ENCODE measurements at regions not wholly inside any gene's neighbourhood (a gene's known extent, or its start where the extent isn't known, plus 50 kb on each side); places are given as distances from the start of the nearest gene placed in this dataset.
"Not testable (repeated sequence)": the region's sequence is repeated elsewhere in the genome, so short reads cannot be mapped to it uniquely, and the experiment has no call there.

GRCh38 chr5:163248871-163249270, 188.5 kb upstream of the CCNG1 start:
- Histone ChIP-seq H3K9ac (ENCODE audit: low read length) (no peak overlapping the region), H3K36me3 (ENCODE audit: control insufficient read depth, insufficient read depth, low read length) (no peaks in the 10 kb centered on the region), H3K4me3 (ENCODE audit: low read length) (no peak overlapping the region), H3K4me1 (ENCODE audit: control insufficient read depth, insufficient read depth, low read length) (no peaks in the 10 kb centered on the region), H3K27ac (ENCODE audit: low read depth, low read length) (no peak overlapping the region), H3K27me3 (ENCODE audit: control insufficient read depth, insufficient read depth, low read length) (no peaks in the 10 kb centered on the region)

- Histone ChIP-seq H3K27me3 (ENCODE audit: control insufficient read depth, insufficient read depth, low read length) (no peaks in the 10 kb centered on the region), H3K4me3 (ENCODE audit: low read length) (no peak overlapping the region), H3K27ac (ENCODE audit: low read depth, low read length) (no peak overlapping the region), H3K36me3 (ENCODE audit: control insufficient read depth, insufficient read depth, low read length) (no peaks in the 10 kb centered on the region), H3K4me1 (ENCODE audit: control insufficient read depth, insufficient read depth, low read length) (no peaks in the 10 kb centered on the region), H3K9ac (ENCODE audit: low read length) (no peak overlapping the region)
Measured at GRCh38 chr5:163252950-163253349, 184.4 kb upstream of the CCNG1 start.

- no peak overlapping the region for H3K4me3 ChIP-seq (ENCODE audit: low read length)
- H3K27me3 ChIP-seq (ENCODE audit: control insufficient read depth, insufficient read depth, low read length), result no peaks in the 10 kb centered on the region
- no peaks in the 10 kb centered on the region for H3K4me1 ChIP-seq (ENCODE audit: control insufficient read depth, insufficient read depth, low read length)
- no peak overlapping the region for H3K27ac ChIP-seq (ENCODE audit: low read depth, low read length)
- no peak overlapping the region for H3K9ac ChIP-seq (ENCODE audit: low read length)
- H3K36me3 ChIP-seq (ENCODE audit: control insufficient read depth, insufficient read depth, low read length), result no peaks in the 10 kb centered on the region
Measured at GRCh38 chr5:163259495-163259894, 177.9 kb upstream of the CCNG1 start.

GRCh38 chr5:163260471-163260870, 176.9 kb upstream of the CCNG1 start:
- H3K36me3 ChIP-seq (ENCODE audit: control insufficient read depth, insufficient read depth, low read length), result no peaks in the 10 kb centered on the region
- no peaks in the 10 kb centered on the region for H3K27me3 ChIP-seq (ENCODE audit: control insufficient read depth, insufficient read depth, low read length)
- no peak overlapping the region for H3K4me3 ChIP-seq (ENCODE audit: low read length)
- H3K9ac ChIP-seq (ENCODE audit: low read length), result no peak overlapping the region
- H3K4me1 ChIP-seq (ENCODE audit: control insufficient read depth, insufficient read depth, low read length), result no peaks in the 10 kb centered on the region
- no peak overlapping the region for H3K27ac ChIP-seq (ENCODE audit: low read depth, low read length)

- Histone ChIP-seq H3K36me3 (ENCODE audit: control insufficient read depth, insufficient read depth, low read length) (no peaks in the 10 kb centered on the region), H3K4me3 (ENCODE audit: low read length) (no peak overlapping the region), H3K4me1 (ENCODE audit: control insufficient read depth, insufficient read depth, low read length) (no peaks in the 10 kb centered on the region), H3K27ac (ENCODE audit: low read depth, low read length) (no peak overlapping the region), H3K27me3 (ENCODE audit: control insufficient read depth, insufficient read depth, low read length) (no peaks in the 10 kb centered on the region), H3K9ac (ENCODE audit: low read length) (no peak overlapping the region)
Measured at GRCh38 chr5:163260961-163261360, 176.4 kb upstream of the CCNG1 start.

GRCh38 chr5:163261647-163262269, 175.6 kb upstream of the CCNG1 start:
- H3K27me3 ChIP-seq (ENCODE audit: control insufficient read depth, insufficient read depth, low read length), result no peaks in the 10 kb centered on the region
- H3K4me1 ChIP-seq (ENCODE audit: control insufficient read depth, insufficient read depth, low read length), result no peaks in the 10 kb centered on the region
- H3K27ac ChIP-seq (ENCODE audit: low read depth, low read length), result no peak overlapping the region
- H3K9ac ChIP-seq (ENCODE audit: low read length), result no peak overlapping the region
- no peak overlapping the region for H3K4me3 ChIP-seq (ENCODE audit: low read length)
- no peaks in the 10 kb centered on the region for H3K36me3 ChIP-seq (ENCODE audit: control insufficient read depth, insufficient read depth, low read length)

- not testable (repeated sequence) for H3K27ac ChIP-seq (ENCODE audit: low read depth, low read length); H3K36me3 ChIP-seq (ENCODE audit: control insufficient read depth, insufficient read depth, low read length); H3K4me3 ChIP-seq (ENCODE audit: low read length)
Measured at GRCh38 chr5:163266249-163266648, 171.1 kb upstream of the CCNG1 start.

GRCh38 chr5:163269624-163270023, 167.8 kb upstream of the CCNG1 start:
- Histone ChIP-seq H3K9ac (ENCODE audit: low read length) (no peak overlapping the region), H3K27me3 (ENCODE audit: control insufficient read depth, insufficient read depth, low read length) (no peaks in the 10 kb centered on the region), H3K27ac (ENCODE audit: low read depth, low read length) (no peak overlapping the region), H3K4me1 (ENCODE audit: control insufficient read depth, insufficient read depth, low read length) (no peaks in the 10 kb centered on the region), H3K4me3 (ENCODE audit: low read length) (no peak overlapping the region), H3K36me3 (ENCODE audit: control insufficient read depth, insufficient read depth, low read length) (no peaks in the 10 kb centered on the region)

More at GRCh38 chr5:163266249-163266648, 171.1 kb upstream of the CCNG1 start:
- not testable (repeated sequence) for H3K27me3 ChIP-seq (ENCODE audit: control insufficient read depth, insufficient read depth, low read length); H3K4me1 ChIP-seq (ENCODE audit: control insufficient read depth, insufficient read depth, low read length); H3K9ac ChIP-seq (ENCODE audit: low read length)

GRCh38 chr5:163276466-163276865, 160.9 kb upstream of the CCNG1 start:
- H3K9ac ChIP-seq (ENCODE audit: low read length), result no peak overlapping the region
- H3K4me3 ChIP-seq (ENCODE audit: low read length), result no peak overlapping the region
- H3K4me1 ChIP-seq (ENCODE audit: control insufficient read depth, insufficient read depth, low read length), result no peaks in the 10 kb centered on the region
- H3K27ac ChIP-seq (ENCODE audit: low read depth, low read length), result no peak overlapping the region
- H3K36me3 ChIP-seq (ENCODE audit: control insufficient read depth, insufficient read depth, low read length), result no peaks in the 10 kb centered on the region
- H3K27me3 ChIP-seq (ENCODE audit: control insufficient read depth, insufficient read depth, low read length), result no peaks in the 10 kb centered on the region

- not testable (repeated sequence) for H3K27ac ChIP-seq (ENCODE audit: low read depth, low read length); H3K9ac ChIP-seq (ENCODE audit: low read length); H3K36me3 ChIP-seq (ENCODE audit: control insufficient read depth, insufficient read depth, low read length); H3K4me1 ChIP-seq (ENCODE audit: control insufficient read depth, insufficient read depth, low read length); H3K4me3 ChIP-seq (ENCODE audit: low read length); H3K27me3 ChIP-seq (ENCODE audit: control insufficient read depth, insufficient read depth, low read length)
Measured at GRCh38 chr5:163280897-163281296, 156.5 kb upstream of the CCNG1 start.

GRCh38 chr5:163281512-163281911, 155.9 kb upstream of the CCNG1 start:
- Histone ChIP-seq H3K4me1 (ENCODE audit: control insufficient read depth, insufficient read depth, low read length) (no peaks in the 10 kb centered on the region), H3K9ac (ENCODE audit: low read length) (no peak overlapping the region), H3K27me3 (ENCODE audit: control insufficient read depth, insufficient read depth, low read length) (no peaks in the 10 kb centered on the region), H3K36me3 (ENCODE audit: control insufficient read depth, insufficient read depth, low read length) (no peaks in the 10 kb centered on the region), H3K27ac (ENCODE audit: low read depth, low read length) (no peak overlapping the region), H3K4me3 (ENCODE audit: low read length) (no peak overlapping the region)

GRCh38 chr5:163293836-163294235, 143.6 kb upstream of the CCNG1 start:
- Histone ChIP-seq H3K27me3 (ENCODE audit: control insufficient read depth, insufficient read depth, low read length) (no peaks in the 10 kb centered on the region), H3K4me1 (ENCODE audit: control insufficient read depth, insufficient read depth, low read length) (no peaks in the 10 kb centered on the region), H3K9ac (ENCODE audit: low read length) (no peak overlapping the region), H3K27ac (ENCODE audit: low read depth, low read length) (no peak overlapping the region), H3K36me3 (ENCODE audit: control insufficient read depth, insufficient read depth, low read length) (no peaks in the 10 kb centered on the region), H3K4me3 (ENCODE audit: low read length) (no peak overlapping the region)

GRCh38 chr5:163303718-163304117, 133.7 kb upstream of the CCNG1 start:
- no peaks in the 10 kb centered on the region for H3K36me3 ChIP-seq (ENCODE audit: control insufficient read depth, insufficient read depth, low read length)
- no peaks in the 10 kb centered on the region for H3K27me3 ChIP-seq (ENCODE audit: control insufficient read depth, insufficient read depth, low read length)
- no peak overlapping the region for H3K9ac ChIP-seq (ENCODE audit: low read length)
- no peak overlapping the region for H3K4me3 ChIP-seq (ENCODE audit: low read length)
- no peak overlapping the region for H3K27ac ChIP-seq (ENCODE audit: low read depth, low read length)
- no peaks in the 10 kb centered on the region for H3K4me1 ChIP-seq (ENCODE audit: control insufficient read depth, insufficient read depth, low read length)
